ENCODE measurements at regions not wholly inside any gene's neighbourhood (a gene's known extent, or its start where the extent isn't known, plus 50 kb on each side); places are given as distances from the start of the nearest gene placed in this dataset.
"Not testable (repeated sequence)": the region's sequence is repeated elsewhere in the genome, so short reads cannot be mapped to it uniquely, and the experiment has no call there.

DNA sequence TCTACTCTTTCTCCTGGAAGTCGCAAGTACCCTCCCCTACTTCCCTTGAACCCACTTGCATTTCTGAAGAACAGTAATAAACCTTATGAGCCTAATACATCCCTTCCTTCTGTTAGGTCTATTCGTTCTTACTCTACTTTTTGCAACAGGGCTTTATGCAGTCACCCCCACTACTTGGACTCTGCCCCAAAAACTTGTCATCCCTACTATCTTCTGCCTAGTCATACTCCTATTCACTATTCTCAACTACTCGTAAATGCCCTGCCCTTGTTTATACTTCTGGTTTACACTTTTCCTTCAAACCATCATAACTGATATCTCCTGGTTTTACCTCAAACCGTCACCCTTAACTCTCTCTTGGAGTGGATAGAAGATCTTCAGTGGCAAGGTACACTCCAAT, 55.2 kb upstream of the SLIT2 start:
- no peak for DNase-seq

DNA sequence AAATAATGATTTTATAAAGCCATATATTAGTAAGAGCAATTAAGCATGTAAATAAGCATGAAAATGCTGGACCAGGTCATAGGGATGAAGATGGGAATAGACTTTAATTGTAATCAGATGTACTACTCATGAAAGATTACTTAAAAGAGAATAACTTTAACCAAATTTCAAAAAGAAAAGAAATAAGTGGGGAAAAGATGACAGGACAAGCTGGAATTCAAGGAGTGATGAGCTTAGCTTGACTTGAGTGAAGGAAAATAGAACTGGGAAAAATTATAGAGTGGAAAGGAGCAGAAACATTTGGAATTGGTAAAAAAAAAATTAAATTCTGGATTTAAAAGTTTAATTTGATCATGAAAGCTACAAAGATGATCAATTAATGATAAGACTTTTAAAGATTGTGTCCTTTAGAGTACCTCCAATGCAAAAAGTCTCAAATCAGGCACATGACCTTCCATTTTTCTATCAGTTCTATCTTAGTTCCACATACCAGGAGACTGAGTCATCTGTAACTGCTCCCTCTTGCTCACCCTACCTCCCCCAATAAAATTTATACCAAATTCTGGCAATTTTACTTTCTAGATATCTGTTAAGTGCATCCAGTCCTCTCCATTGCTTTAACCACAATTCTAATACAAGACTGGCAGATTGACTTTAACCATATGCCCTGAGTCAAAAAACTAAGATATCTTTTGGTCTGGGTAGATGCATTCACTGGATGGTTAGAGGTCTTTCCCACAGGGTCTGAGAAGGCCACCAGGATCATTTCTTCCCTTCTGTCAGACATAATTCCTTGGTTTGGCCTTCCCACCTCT, 56.4 kb upstream of the SLIT2 start:
- DNase-seq, result no peak

DNA sequence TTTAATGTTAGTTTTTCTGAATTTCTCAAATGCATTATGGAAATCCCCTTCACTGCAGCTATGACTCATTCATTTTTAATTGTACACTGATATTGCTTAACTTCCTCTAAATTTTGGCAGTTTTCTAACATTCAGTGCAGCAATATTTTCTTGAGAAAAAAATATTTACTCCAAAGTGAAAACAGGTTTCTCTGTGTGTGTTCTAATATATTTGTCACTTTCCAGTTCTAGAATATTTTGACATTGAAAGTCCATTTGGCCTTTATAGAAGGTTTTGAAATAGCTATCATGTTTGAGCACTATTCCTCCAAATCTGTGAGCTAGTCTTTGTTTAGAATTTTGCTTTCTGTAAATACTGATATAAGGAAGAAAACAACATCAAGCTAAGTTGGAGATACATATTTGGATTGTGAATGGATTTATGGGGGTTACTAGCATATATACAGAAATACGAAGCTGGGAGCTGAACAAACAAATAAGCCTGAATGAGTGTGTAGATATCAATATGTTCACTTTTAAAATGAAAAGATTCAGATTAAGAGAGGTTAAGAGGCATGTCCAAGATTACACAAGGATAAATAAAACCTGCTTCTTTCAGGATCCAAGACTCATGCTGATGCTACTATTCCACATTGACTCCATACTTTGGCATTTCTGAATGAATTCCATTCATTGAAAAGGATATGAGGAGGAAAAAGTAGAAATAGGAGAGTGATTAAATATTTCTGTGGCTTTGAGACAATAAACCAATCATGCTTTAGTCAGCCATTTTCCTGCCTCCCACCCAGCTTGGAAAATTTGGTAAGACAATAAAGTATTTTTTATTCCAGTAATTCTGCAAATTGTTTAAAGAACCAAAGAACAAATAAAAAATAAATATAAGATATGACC, 57.3 kb upstream of the SLIT2 start:
- peak; percentile 56 for DNase-seq

DNA sequence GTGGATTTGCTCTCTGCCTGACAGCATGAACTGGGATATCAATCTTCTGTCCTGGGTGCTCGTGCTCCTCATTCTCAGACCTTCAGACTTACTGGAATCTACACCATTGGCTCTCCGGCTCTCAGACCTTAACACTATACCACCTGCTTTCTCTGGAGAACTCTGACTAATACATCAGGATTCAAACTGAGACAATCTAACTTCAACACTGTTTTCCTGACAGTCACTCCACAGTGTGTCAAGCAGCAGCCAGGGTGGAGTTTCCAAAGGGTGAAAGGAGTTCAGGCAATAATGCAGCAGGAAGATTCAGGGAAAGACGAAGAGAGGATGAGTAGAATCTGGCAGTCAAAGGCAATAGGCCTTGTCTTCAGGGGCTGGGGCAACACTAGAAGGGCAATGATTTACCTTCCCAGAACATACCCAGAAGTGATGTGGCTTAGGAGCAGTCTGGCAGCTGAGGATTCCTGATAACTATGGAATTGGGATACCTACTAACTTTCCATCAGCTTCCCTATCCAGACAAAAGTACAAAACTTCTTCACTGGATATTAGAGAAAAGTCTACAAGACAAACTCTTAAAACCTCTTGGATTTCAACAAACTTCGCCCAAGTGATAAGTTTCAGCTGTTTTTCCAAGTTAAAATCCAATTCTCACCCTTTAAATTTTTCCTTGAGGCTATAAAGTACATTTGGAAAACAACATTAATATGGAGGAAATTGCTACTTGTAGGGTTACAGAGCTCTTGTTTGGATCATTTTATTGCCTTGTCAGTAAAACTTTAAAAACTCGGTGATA, 58.4 kb upstream of the SLIT2 start:
- no peak for DNase-seq

DNA sequence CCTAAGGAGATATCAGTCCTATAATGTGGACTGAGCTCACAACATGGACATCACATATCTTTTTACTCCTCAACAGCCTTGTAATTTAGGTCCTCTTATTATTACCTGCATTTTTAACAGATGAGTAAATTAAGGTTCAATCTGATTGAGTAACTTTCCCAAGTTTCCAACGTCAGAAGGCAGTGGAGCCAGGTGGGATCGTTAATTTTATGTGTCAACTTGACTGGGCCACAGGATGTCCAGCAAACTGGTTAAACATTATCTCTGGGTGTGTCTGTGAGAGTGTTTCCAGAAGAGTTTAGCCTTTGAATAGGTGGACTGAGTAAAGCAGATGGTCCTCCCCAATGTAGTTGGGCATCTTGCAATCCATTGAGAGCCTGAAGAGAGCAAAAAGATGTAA, 59.0 kb upstream of the SLIT2 start:
- DNase-seq, result no peak

DNA sequence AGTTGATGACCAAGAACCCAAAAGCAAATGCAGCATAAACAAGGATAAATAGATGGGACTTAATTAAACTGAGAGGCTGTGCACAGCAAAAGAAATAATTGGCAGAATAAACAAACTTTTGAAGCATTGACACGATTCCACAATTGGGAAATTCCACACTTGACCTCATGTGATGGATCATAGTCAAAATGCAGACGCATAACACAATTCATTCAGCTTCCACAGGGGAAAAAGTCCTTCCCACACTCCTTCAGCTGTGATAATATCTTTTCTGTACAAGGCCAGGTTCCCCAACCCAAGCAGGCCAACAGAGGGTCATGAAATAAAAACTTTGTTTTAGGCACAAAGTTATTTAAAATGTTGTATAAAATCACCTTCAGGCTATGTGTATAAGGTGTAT, 66.6 kb upstream of the SLIT2 start:
- no peak for DNase-seq

DNA sequence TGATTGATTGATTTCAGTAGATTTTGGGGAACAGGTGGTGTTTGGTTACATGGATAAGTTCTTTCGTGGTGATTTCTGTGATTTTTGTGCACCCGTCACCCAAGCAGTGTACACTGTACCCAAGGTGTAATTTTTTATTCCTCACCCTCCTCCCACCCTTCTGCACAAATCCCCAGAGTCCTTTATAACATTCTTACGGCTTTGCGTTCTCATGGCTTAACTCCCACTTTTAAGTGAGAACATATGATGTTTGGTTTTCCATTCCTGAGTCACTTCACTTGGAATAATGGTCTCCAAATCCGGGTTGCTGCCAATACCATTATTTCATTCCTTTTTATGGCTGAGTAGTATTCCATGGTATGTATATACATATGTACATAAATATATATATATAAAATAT, 68.6 kb upstream of the SLIT2 start:
- not testable (repeated sequence) for DNase-seq

DNA sequence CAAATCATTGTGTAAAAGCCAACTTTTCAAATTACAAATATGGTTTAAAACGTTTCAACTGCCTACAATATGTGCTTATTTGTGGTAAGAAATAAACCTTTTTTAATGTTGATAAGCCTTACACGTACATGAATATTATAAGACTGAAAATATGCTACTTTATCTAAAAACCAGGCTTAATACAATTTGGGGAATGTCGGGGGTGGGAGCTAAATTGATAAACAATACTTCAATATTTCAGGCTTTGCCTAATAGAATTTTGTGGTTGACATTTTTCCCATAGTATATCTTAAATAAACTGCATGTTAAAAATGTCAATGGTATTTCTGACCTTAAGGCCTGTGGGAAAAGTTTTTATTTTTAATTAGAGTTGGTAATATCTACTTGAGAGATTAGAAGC, 69.8 kb upstream of the SLIT2 start:
- no peak for DNase-seq

DNA sequence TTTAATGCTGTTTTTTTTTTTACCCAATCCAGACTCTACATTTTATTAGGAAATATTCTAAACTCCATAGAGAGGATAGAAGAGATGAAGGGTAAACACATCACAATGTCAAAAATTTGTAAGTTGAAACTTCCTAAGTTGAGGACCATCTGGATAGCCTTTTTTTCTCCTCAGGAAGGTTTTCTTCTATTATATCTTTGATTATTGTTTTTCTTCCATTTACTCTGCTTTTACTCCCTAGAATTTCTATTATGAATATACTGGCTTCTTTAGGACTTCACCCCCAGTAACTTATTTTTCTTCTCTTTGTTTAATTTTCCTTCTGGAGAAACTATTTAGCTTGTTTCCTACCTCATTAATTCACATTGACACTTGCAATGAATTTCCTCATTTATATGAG, 71.2 kb upstream of the SLIT2 start:
- no peak for DNase-seq

DNA sequence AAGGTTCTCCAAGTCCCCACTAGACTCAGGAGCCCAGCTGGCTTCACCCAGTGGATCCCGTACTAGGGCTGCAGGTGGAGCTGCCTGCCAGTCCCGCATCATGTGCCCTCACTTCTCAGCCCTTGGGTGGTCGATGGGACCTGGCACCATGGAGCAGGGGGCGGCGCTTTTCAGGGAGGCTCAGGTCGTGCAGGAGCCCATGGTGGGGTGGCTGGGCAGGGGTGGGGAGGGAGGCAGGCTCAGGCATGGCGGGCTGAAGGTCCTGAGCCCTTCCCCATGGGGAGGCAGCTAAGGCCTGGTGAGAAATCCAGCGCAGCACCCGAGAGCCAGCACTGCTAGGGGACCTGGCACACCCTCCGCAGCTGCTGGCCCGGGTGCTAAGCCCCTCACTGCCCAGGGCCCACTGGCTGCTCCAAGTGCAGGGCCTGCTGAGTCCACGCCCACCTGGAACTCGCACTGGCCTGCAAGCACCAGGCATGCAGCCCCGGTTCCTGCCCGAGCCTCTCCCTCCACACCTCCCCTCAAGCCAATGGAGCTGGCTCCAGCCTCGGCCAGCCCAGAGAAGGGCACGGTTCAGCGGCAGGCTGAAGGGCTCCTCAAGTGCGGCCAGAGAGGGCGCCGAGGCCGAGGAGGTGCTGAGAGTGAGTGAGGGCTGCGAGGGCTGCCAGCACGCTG, 72.7 kb upstream of the SLIT2 start:
- no peak for DNase-seq

DNA sequence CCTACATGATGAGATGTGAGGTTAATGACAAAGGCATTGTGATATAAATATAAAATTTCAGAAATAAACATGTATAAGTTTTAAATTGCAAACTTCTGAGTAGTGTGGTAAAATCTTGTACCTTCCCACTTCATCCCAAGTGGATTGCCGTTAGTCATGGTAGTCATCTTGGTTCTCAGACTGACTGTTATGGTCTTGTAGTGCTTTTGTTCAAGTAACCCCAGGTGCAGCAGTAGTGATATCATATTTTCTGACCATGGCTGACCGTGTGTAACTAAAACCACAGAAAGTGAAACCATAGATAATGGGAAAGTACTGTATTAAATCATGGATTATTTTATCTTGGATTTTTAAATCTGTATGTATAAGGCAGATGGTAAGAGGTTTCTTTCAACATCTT, 74.8 kb upstream of the SLIT2 start:
- DNase-seq, result no peak

DNA sequence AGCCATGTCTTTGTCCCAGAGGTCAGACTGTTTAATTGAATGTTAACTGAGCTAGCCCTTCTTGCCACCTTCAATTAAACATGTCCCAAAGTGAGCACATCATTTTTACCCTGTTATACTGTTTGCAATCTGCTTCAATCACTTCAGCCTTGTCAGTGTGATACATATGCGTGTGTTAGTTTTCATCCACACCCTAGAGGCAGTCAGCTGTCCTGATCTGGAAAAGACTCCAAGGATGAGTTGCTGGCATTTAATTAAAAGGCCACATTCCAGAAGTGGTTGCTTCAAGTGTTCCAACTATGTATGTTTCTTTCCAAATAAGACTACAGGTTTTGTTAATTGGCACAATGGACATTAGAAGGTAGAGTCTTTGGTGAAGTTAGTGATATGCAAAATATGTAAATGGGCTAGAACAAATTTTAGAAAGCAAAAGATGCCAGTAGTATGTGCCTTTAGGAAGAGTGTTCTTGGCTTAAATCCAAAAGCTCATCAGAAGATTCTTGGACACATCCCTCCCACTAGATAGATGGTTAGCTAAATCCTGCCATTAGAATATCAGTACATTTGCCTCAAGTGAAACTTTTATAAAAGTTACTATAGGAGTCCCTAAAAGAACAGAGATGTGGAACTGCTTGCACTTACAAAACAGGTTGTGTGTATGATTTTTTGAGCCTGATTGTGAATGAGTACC, 79.5 kb upstream of the SLIT2 start:
- DNase-seq, result no peak

DNA sequence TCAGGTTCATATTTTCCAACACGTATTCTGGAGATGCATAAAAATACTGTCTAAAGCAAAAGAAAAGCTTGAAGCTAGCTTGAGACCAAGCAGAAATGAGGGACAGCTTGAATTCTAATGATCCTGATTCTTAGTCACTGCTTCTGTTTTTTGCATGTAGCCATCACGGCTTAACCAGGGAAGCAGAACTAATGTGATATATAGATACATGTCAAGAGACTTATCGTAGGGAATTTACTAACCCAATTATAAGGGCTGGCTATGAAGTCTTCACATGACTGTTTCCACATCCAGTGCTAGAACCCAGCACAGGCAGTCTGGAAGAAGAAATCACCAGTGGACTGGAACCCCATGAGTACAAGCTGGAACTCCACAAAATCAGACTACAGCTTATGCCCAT, 85.2 kb upstream of the SLIT2 start:
- DNase-seq, result no peak

DNA sequence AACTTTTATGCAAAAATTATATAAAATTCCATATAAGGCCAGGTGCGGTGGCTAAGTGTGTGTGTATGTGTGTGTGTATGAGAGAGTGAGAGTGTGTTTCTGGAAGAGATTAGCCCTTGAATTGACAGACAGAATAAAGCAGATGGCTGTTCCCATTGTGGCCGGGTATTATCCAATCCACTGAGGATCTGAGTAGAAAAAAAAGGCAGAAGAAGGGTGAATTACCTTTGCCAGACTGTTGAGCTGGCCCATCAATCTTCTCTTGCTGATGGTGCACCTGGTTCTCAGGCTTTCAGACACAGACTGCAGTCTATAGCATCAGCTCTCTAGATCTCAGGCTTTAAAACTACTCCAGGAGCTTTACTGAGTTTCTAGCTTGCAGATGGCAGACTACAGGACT, 92.2 kb upstream of the SLIT2 start:
- DNase-seq, result no peak

DNA sequence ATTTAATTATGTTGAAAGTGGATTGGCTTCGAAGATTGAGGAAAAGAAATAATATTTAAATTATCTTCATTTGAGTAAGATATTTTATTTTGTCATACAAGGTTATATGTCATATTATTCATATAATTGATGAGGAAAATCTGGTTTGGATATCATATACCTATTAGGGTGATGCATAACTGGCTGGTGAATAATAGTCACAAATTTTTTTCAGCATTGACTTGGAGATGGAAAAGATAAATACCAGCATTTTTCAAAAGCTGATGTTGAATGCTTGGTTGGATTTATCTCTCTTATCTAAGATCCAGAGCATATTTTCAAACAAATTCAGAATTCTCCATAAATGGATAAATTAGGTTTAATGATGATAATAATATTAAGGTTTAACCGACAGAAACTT, 93.5 kb upstream of the SLIT2 start:
- no peak for DNase-seq

DNA sequence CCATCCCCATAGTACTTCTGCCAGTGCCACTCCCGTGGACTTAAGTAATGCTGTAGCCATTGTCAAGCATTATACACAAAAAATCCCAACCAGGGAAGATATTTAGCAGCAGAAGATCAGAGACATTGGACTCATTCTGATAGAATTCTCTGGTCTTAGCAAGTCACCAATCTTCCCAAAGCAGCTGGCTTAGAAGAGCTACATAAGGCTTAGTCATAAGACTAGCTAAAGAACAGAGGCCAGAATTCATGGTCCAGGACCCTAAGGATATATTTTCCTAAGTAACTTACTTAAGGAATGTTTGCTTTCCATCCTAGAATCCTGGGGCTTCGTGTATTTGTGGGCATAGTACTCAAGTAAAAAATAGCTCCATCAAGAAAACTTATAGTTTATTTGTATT, 100.3 kb upstream of the SLIT2 start:
- DNase-seq, result no peak

DNA sequence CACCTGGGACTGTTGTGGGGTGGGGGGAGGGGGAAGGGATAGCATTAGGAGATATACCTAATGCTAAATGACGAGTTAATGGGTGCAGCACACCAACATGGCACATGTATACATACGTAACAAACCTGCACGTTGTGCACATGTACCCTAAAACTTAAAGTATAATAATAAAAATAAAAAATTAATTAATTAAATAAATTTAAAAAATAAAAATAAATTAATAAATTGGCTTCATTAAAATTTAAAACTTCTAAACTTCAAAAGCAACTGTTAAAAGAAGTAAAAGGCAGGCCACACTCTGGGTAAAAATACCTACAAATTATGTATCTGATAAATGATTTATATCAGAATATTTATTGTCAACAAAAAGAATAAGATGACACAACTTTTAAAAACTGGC, 102.6 kb upstream of the SLIT2 start:
- not testable (repeated sequence) for DNase-seq

DNA sequence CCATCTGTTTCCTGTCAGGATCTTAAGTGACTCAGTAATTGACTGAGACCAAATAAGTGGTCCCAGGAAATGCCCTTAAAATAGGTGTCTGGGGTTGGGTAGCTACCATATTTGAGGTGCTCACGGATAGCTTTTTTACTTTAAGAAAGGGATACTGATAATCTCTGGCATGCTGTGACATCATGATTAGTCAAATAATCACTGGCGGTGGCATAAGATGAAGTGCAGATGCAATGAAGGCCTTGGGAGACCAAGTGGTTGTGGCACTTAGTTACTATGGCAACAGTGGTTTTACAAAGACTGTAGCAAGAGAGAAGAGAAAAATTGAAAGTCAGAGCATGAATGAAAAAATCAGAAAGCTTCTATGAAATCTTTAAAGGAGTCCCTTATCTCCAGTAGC, 114.5 kb upstream of the SLIT2 start:
- DNase-seq, result no peak

DNA sequence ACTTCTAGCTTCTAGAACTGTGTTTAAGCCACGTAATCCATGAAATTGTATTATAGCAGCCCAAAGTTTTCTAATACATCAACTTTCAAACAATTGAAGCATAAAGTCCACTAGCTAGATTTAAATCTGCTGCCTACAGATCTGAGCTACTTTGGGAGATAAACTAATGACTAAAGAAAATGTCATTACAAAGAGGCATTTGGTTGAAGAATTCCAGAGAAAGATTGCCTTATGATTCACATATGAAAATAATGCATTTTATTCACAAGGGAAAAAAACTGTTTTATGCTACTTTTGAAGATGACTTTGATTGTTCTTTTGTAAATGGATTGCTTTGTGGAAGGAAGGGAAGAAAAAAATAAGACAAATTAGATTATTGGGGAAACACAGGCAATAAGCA, 124.1 kb upstream of the SLIT2 start:
- no peak for DNase-seq

DNA sequence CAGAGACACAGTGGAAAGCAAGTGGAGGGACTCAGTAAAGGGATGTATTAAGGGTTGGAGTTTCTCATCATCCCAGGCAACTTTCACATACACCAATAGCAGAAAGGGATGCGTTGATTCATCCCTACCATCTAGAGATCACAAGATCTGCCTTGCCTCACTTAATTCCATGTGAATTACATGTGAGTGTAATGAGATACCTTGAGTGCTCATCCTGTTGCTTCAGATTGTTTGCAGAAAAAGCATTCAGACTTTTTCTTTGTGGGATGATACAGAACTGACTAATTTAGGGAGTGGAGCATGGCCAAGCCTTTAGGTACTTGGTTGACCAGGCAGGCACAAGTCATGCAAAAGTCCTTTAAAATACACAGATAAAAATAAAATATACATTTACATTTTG, 124.8 kb upstream of the SLIT2 start:
- DNase-seq, result no peak

DNA sequence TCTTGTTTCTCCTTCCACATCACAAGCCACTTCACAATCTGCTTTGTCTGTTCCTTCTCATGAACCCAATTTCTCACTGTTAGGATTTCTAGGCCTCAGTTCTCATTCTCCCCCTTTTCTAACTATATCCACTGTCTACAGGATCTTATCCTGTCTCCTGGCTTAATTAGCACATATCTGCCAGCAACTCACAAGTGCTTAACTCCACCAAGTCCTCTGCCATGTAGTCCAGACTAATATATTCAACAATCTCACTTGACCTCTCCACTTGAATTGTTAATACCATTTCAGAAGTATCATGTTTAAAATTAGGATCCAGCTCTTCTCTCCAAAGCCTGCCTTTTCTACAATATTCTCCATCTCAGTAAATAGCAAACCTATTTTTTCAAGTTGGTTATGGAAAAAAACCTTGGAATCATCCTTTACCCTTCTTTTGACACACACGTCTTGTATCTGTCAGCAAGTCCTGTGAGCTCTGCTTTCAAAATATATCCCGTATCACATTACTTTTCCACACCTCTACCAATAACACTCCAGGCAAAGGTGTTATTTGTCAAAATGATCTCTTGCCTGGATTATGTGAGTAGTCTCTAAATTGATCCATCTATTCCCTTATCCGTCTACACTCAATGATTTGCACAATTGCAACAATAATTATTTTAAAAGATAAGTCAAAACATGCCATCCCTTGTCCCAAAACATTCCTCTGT, 127.2 kb upstream of the SLIT2 start:
- DNase-seq, result no peak

Measured in OCI-M1 (cell line).